Hepatocyte (in vitro differentiated cells): ENCODE measurements at regions not wholly inside any gene's neighbourhood (a gene's known extent, or its start where the extent isn't known, plus 50 kb on each side); places are given as distances from the start of the nearest gene placed in this dataset.

Source experiments
- EZH2 ChIP-seq: fragments of 200-600 bp; sonication (generic); IDR thresholded peaks from 2 replicates; pipeline ENCODE4 v1.6.1; 2016; ENCODE audit warnings: antibody characterized with exemption, mild to moderate bottlenecking, borderline replicate concordance
- EZH2phosphoT487 ChIP-seq: fragments of 200-600 bp; sonication (generic); IDR thresholded peaks from one replicate; pipeline ENCODE4 v1.6.1; 2018; ENCODE audit warnings: antibody characterized with exemption, mild to moderate bottlenecking, low read depth, moderate library complexity; ENCODE audit not compliant: unreplicated experiment, severe bottlenecking
- TF ChIP-seq, protein P1 (sequence below): fragments of 200-600 bp; sonication (generic); IDR thresholded peaks from 2 replicates; pipeline ENCODE4 v1.5.1; 2016; ENCODE audit warnings: antibody characterized with exemption, mild to moderate bottlenecking; ENCODE audit not compliant: poor library complexity

GRCh38 chr14:22438742-22439141 is 150.3 kb downstream of the DAD1 start:
- TF ChIP-seq, protein P1, sequence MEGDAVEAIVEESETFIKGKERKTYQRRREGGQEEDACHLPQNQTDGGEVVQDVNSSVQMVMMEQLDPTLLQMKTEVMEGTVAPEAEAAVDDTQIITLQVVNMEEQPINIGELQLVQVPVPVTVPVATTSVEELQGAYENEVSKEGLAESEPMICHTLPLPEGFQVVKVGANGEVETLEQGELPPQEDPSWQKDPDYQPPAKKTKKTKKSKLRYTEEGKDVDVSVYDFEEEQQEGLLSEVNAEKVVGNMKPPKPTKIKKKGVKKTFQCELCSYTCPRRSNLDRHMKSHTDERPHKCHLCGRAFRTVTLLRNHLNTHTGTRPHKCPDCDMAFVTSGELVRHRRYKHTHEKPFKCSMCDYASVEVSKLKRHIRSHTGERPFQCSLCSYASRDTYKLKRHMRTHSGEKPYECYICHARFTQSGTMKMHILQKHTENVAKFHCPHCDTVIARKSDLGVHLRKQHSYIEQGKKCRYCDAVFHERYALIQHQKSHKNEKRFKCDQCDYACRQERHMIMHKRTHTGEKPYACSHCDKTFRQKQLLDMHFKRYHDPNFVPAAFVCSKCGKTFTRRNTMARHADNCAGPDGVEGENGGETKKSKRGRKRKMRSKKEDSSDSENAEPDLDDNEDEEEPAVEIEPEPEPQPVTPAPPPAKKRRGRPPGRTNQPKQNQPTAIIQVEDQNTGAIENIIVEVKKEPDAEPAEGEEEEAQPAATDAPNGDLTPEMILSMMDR: no peak
- TF ChIP-seq EZH2 (no peak), EZH2phosphoT487 (no peak)
